CMK (cell line): ENCODE measurements at regions not wholly inside any gene's neighbourhood (a gene's known extent, or its start where the extent isn't known, plus 50 kb on each side); places are given as distances from the start of the nearest gene placed in this dataset.
"Not testable (repeated sequence)": the region's sequence is repeated elsewhere in the genome, so short reads cannot be mapped to it uniquely, and the experiment has no call there.

Source experiments
- DNase-seq: peaks from one replicate; pipeline ENCODE4 v3.0.0-alpha.2; 2010; ENCODE audit warnings: low read depth

DNA sequence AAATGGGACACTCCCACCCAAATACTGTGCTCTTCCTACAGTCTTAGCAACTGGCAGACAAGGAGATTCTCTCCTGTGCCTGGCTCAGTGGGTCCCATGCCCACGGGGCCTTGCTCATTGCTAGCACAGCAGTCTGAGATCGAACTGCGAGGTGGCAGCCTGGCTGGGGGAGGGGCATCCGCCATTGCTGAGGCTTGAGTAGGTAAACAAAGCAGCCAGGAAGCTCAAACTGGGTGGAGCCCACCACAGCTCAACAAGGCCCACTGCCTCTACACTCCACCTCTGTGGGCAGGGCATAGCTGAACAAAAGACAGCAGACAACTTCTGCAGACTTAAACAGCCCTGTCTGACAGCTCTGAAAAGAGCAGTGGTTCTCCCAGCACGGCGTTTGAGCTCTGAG lies 174.8 kb downstream of the COL12A1 start:
- not testable (repeated sequence) for DNase-seq

DNA sequence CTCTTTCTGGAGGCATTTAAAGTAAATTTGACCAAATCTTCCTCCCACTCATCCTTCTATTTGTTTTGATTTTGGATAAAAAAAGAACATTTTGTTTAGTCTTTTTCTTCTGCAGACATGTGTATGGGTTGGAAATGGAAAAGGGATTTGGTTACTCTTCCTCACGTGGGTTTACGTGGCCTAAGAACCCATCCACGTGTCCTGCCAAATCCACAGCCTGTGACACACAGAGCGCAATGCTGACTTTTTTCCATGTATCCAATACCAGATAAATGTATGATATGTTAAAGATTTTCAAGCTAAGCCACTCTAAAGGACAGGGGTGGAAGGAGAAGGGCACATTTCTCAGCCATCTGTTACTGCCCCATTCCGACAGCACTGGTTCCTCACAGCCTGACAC lies 176.5 kb downstream of the COL12A1 start:
- DNase-seq, result no peak

DNA sequence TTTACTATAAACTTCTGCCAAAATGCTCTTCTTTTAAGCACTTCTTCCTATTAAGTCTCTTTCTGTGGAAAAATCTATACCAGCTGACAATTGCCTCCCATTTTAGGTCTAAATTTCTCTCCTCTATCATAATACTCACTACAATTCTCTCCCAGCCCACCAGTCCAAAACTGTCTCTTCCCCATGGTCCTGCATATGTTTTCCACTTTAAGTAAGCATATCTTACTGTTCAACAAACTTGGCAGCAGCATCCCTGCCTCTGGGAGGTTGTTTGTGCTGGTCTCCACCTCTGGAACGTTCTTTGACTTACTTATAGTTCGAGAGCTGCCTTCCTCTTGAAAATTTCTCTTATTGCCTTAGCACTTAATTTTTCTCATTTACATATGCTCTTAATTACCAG lies 180.5 kb downstream of the COL12A1 start:
- no peak for DNase-seq

DNA sequence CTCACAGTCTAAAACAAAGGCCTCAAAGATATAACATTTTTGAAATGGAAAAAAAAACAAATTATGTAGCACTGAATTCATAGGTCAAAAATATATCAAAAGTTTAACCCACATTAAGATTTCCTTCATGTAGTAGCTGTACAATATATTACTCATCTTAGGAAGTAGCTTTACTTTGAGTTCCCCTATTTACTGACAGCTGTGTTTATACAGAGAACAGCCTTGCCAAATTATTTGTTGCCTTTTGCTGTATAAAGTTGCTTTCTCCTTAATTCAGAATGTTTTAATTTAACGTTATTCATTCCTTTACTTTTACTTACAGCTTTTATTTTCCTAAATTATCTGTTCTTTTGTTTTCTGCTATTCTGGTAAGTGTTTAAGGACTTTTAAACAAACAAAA lies 181.0 kb downstream of the COL12A1 start:
- DNase-seq, result no peak

DNA sequence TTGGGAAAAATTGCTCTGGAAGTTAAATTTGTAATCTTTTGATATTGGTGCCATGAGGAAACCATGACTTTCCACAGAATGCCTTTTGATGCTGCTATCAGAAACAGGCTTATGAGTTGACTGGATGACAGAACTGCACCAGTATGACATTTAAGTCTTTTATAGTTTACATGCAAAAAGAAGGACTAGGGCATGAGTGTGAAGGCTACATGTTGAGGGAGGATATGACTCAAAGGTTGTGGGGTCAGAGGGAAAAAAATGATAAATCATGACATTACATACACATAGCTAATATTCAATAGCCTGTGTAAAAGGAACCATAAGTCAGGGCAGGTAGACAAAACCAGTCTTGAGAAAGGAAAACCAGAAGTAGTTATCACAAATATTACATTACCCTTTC lies 182.2 kb downstream of the COL12A1 start:
- no peak for DNase-seq

DNA sequence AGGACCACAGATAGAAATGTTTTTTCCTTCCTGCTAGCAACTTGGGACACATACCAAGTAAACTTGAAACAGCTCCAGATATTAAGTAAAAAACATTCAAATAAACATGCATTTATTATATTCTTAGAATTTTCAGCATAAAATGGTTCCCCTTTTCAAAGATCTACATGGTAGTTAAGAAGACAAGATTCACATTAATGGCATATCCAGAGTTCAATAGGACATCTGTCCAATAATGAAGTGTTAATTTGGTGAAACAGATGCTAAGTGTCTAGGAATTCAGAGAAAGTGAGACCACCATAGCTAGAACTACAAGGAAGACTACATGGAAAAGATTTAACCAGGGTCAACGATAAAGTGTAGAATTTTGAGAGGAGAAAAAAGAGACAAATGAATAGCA lies 184.9 kb downstream of the COL12A1 start:
- DNase-seq, result no peak

DNA sequence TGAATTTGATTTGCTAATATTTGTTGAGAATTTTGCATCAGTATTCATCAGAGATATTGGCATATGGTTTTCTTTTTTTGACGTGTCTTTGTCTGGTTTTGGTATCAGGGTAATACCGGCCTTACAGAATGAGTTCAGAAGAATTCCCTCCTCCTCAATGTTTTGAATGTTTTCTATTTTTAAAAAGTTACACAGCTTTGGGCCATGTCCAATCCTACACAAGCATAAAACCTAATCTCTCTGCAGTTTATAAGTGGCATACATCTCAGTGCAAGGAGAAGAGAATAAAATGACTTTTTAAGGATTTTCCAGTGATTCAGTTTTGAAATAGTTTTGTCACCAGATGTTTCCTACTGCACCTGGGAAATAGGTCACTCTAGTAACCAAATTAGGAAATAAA lies 185.5 kb downstream of the COL12A1 start:
- DNase-seq, result no peak

DNA sequence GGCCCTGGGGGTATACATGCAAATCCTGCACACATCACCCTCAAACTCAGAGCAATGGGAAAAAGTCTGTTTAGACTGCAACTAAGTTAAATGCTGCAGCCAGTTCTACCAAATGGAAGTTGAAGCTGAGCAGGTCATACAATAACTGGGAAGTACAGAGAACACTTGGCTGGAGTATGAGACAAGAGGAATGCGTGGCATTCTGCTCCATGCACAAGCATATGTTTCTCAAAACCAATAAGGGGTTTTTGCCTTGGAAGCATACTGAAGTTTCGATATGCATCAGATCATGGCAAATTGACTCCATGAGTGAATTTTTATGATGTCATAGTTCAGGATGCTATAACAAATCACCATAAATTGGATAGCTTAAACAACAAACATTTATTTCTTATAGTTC lies 193.8 kb downstream of the COL12A1 start:
- no peak for DNase-seq

DNA sequence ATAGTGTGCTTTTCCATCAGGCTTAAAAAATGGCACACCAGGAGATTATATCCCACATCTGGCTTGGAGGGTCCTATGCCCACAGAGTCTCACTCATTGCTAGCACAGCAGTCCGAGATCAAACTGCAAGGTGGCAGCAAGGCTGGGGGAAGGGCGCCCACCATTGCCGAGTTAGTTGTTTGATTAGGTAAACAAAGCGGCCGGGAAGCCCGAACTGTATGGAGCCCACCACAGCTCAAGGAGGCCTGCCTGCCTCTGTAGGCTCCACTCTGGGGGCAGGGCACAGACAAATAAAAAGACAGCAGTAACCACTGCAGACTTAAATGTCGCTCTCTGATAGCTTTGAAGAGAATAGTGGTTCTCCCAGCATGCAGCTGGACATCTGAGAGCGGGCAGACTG lies 201.9 kb downstream of the COL12A1 start:
- DNase-seq, result not testable (repeated sequence)

DNA sequence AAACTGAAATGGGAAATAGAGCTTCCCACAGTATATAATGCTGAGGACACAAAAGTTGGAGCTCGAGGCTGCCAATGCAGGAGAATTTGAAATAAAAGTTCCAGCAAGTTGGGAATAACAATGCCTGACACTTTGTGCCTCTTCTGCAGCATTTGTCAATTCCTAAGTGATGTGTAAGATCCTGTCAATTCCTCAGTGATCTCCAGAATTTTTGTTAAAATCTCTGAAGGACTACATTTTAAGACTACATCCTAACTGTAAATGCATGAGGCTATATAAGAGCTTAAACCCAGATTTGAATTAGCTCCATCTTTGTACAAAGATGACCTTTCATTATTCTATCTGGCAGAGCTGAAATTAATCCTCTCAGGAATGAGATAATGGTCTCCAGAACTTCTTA lies 208.2 kb downstream of the COL12A1 start:
- DNase-seq, result no peak

DNA sequence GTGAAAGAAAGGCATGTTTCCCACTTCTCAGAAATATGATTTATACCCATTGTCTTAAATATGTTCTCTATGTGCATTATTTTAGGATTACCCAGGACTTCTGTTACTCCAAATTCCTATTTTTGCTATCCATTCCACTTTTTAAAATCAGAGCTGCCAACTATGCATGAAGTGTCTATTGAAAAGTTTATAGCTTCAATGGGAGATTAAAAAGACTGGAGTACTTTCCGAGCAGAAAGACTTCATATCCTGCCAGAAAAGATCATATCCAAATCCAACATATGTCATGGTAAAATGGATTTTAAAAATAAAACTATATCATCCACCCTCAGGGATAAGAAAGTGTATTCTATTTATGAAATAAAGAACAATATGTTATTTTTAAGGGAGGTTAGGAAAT lies 212.7 kb downstream of the COL12A1 start:
- no peak for DNase-seq

DNA sequence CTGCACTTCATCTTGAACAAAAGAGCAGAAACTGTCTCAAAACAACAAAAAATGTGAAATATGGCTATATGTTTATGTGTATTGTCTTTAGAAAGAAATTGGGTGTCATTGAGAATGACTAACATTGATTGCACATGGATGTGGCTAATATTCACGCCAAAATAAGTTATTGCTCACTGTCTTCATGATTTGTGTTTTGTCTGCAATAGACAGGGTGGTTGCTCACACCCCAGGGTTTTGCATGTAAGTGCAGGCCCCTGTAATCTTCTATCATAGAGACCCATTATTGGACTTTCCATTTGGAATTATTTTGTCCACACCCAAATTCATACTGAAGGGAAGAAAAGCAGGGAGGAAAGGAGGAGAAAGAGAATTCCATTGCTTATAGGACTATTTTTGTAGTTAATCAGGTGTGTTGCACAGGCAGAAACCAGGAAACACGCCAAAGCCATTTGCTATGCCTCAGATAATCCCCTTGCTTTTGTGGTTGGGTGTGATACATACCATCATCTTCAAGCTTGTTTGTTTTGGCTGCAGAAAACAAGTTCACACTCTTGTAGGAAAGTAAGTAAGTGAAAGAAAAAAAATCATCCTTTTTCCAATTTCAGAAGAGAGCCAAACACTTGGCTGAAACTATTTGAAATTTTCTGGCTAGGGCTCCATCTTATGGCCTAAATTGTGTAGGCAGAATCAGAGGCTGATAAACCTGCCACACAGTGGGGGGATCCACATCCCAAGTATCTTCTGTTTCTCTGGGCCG lies 214.1 kb downstream of the COL12A1 start:
- no peak for DNase-seq

DNA sequence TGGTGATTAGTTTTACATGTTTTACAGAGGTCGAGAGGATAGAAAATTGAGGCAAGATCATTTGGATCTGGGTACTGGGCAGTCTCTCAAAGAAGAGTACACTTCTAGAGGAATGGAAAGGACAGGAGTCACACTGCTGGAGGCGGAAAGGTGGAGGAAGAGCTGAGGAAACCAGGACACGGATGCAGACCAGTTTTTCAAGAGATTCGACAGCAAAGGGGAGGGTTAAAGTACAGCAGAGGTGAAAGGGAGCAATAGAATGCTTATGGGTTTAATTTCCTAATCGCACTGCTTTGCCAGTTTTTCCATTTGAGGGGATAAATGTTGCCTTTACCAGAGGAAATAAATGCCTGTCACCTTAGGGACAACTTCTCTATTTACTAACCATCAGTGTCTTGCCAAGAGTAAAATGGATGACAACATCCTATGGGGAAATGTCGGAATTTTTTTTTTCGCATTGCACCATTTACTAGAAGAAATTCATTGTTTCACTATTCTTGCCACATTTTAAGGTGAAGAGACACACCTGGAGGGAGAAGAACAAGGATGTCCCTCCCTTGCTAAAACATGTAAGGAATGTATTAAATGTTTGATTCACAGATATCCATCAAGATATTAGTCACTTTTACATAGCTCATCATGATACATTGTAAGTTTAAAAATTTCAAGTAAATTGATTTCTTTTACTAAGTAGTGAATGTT lies 226.6 kb downstream of the COL12A1 start:
- no peak for DNase-seq

DNA sequence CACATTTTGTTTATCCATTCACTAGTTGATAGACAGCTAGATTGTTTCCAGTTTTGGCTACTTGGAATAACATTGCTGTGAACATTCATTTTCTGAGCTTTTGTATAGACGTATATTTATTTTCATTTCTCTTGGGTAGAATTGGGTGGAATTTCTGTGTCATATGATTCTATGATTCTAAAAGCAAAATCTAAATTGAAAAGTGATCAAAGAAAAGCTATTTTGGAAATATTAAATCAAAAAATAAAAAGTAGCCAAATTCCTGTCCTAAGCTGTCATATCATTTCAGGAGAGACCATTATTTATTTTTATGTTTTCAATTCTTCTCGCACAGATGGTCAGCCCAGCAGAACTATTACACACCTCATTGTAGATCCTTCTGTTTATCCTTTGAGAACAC lies 229.2 kb downstream of the COL12A1 start:
- DNase-seq, result no peak

DNA sequence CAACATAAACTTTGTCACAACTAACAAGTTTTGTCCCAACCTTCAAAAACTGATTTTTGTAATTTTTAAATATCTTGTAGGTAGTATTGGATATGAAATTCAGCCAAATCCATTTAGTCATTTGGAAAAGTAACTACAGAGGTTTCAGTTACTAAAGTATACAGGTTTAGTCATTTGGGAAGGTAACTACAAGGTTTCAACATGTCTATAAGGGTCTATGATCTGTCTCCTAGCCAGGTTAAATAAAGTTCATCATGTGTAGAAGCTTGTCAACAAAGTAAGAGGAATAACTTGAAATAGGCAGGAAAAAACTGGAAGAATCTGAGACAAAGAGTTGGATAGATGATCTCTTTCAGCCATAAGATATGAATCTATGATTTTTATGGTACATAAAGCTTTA lies 229.8 kb downstream of the COL12A1 start:
- DNase-seq, result no peak

DNA sequence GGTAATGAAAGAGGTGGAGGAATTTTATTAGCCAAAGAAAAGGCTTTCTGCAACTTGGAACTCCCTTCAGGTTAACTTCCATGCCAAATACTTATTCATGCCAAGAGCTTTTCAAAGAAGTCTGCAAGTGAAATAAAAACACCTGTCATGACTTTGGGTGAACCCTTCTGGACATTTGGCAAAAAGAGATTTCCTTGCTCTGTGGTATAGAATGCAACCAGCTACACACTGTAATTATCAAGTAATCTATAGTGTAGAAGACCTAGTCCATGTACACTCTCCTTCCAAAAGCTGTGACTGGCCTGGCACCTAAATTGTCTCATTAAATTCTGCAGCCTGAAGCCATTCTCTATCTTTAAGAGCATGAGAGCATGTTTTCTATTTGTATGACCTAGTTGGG lies 232.3 kb downstream of the COL12A1 start:
- DNase-seq, result no peak

DNA sequence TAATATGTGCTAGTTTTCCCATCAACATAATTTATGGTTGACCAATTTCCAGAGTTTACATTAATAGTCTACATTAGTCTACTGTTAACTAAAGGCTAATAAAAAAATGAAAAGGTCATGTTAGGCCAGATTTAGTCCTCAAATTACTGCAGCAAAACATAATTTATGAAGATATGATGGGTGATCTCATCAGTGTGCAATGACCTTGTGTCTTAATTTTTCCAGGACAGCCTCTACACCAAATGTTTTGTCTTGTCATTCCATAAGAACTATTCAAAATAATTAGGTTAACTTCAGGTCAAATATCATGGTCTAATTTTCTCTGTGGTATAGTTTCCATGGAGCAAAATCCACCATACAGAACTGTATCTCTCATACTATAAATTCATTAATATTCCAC lies 234.2 kb downstream of the COL12A1 start:
- no peak for DNase-seq

DNA sequence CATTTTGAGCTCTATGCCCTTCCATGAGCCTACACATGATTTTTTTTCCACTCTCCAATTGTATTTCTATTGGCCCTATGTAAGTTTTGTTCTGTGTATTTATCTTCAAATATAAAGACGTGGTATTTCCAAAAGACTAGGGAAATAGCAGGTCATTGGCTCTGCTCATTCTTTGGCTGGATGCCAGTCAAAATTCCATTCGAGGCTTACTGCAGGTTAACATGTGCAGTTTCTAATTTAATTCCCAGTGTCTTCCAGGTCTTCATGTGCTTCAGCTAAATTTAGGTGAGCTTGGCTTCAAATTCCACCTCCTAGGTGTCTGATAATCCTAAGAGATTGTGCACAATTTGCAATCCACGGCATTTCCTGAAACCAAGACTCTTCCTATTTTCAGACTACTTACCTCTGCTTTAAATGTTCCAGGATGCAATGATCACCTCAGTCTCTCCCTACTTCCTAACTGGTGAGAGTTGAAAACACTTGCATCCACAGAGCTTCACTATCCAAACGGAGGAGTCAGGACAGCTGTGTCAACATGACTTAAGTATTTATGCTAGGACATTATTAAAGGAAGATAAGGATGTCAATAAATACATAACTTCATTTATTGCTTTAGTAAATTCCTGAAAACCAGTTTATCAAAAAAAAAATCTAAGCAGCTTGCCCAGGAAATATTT lies 236.1 kb downstream of the COL12A1 start:
- no peak for DNase-seq

DNA sequence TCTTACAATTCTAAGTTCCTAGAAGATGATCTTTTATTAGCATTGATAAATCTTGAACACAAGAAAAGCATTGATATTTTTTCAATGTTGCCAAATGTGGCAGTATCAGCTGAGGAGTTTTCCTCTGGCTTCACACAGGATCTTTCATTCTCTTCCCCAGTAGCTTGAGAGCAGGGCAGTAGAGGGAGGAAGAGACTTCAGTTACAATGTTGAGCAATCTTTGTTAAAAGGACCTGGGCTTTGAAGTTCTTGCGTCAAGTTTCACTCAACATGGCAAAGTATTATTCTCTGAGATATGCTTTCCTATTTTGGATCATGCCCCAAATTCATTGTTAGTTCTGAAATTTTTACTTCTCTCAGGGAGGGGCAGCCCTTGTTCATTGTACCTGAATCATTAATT lies 238.0 kb downstream of the COL12A1 start:
- DNase-seq, result no peak

DNA sequence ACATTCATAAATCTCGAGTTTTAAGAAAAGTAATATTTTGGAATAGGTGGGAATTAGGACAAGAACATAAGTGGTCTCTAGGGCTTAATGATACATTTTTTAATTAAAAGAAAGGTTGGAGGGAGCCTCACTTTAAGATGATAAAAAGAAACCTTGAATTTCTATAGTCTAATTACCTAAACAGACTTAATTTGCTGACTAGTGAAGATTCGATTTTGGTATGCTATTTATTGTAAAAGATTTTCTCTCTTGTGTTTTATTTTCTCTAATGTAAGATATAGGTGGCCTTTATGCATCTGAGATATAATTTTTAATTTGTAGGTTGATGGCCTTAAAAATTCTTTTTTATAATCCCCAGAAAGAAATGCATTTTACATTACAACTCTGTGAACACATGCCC lies 239.1 kb downstream of the COL12A1 start:
- DNase-seq, result no peak

DNA sequence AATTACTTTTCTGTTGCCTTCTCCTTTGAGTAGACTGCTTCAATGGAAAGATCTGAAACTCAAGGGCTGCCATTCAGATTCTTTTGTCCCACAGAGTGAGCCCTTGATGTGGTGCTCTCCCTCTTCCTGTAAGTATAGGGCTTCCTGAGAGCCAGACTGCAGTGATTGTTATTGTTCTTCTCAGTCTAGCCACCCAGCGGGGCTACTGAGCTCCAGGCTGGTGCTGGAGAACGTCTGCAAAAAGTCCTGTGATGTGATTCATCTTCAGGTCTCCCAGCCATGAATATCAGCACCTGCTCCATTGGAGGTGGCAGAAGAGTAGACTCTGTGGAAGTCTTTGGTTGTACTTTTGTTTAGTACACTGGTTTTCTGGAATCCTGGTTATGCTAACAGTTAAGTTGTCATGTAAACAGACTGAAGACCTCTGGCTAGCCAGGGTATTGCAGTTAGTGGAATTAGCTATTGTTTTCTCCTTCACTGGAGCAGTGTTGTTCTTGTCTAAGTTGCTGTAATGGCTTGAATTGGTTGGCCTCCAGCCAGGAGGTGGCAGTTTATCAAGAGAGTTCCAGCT lies 240.9 kb downstream of the COL12A1 start:
- DNase-seq, result no peak

DNA sequence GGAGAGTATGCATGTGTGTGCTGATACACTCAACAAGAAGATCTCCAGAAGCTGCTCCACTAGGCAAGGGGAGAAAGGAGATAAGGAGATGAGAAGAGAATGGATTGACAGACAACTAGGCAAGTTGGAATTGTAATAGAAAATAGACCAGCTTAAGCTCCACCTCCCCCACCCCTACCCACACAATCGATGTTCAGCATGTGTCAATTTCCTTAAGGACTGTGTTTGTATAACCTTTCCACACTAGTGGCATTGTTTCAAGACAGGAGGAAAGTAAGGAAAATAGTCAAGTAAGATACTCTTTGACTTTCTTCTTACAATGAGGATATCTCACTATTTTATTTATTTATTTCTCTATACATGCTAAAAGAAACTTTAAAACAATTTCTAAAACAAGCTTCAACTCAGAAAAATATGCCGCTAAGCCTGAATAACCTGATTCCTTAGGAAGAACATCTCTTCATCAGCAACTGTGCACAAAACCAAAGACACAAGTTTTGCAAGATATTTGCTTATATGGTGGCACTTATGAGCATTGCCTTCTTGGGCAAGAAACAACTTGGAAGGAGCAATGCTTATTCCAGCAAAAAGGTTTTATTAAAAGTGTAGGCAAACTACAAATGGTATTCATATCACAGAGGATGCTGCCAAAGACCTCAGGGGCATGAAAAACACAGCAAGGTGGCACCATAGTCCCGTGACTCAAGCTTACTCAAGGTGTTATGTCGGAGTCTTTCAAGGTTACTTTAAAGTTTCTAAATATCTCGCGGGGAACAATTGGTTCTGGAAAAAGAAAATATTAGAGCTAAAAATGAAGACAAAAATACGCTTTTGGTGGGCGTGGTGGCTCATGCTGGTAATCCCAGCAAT lies 249.1 kb downstream of the COL12A1 start:
- no peak for DNase-seq
